HepG2 (cell line): ENCODE measurements at regions not wholly inside any gene's neighbourhood (a gene's known extent, or its start where the extent isn't known, plus 50 kb on each side); places are given as distances from the start of the nearest gene placed in this dataset.

Experiments
- EED ChIP-seq: sonication (generic); formaldehyde crosslinking; IDR thresholded peaks from 2 replicates; pipeline ENCODE4 v1.5.0; 2020; ENCODE audit warnings: mild to moderate bottlenecking, missing genetic modification reagents
- HNF4G ChIP-seq, 2 experiments: sonication (generic) in 1 of 2; formaldehyde crosslinking in 1 of 2; IDR thresholded peaks; 2 replicates each; pipeline versions ENCODE4 v1.4.0 to v1.6.1; 2011 to 2020; ENCODE audit warnings: borderline replicate concordance in 2 of 2, low read depth in 2 of 2, mild to moderate bottlenecking in 2 of 2, low read length in 1 of 2, missing genetic modification reagents in 1 of 2, moderate library complexity in 1 of 2
- JUNB ChIP-seq: sonication (generic); formaldehyde crosslinking; IDR thresholded peaks from 2 replicates; pipeline ENCODE4 v1.8.0; 2022; ENCODE audit warnings: missing genetic modification reagents, mild to moderate bottlenecking, borderline replicate concordance
- TF ChIP-seq, protein P1 (sequence below): fragments of 450-650 bp; IDR thresholded peaks from 2 replicates; pipeline ENCODE4 v1.6.1; 2016

- TF ChIP-seq JUNB (no peak), HNF4G (IDR thresholded peaks at IDR 0.05; ENCODE audit: borderline replicate concordance, low read depth, low read length) (no peak), HNF4G (CRISPR knock-in tag; IDR thresholded peaks at IDR 0.05; ENCODE audit: borderline replicate concordance, low read depth) (no peak), EED (CRISPR knock-in tag) (no peak)
- TF ChIP-seq, protein P1, sequence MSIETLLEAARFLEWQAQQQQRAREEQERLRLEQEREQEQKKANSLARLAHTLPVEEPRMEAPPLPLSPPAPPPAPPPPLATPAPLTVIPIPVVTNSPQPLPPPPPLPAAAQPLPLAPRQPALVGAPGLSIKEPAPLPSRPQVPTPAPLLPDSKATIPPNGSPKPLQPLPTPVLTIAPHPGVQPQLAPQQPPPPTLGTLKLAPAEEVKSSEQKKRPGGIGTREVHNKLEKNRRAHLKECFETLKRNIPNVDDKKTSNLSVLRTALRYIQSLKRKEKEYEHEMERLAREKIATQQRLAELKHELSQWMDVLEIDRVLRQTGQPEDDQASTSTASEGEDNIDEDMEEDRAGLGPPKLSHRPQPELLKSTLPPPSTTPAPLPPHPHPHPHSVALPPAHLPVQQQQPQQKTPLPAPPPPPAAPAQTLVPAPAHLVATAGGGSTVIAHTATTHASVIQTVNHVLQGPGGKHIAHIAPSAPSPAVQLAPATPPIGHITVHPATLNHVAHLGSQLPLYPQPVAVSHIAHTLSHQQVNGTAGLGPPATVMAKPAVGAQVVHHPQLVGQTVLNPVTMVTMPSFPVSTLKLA: no peak
Measured at GRCh38 chr17:57178839-57179238, 77.5 kb upstream of the MSI2 start.
